GM12874 (cell line): ENCODE measurements at regions not wholly inside any gene's neighbourhood (a gene's known extent, or its start where the extent isn't known, plus 50 kb on each side); places are given as distances from the start of the nearest gene placed in this dataset.

ENCODE experiments used
- CTCF ChIP-seq: IDR thresholded peaks from 2 replicates; pipeline ENCODE4 v1.5.1; 2011; ENCODE audit warnings: low read depth, mild to moderate bottlenecking, control low read depth, low read length, moderate library complexity; ENCODE audit not compliant: insufficient read depth

GRCh38 chr21:43358940-43359822 lies 67.8 kb downstream of the SIK1 start:
- no peak for TF ChIP-seq CTCF

GRCh38 chr21:43357715-43358430 lies 69.1 kb downstream of the SIK1 start:
- no peak for TF ChIP-seq CTCF

- TF ChIP-seq CTCF, result peak; percentile 61
Observed at GRCh38 chr21:43355925-43356289, 71.0 kb downstream of the SIK1 start.

- TF ChIP-seq CTCF, result no peak
Observed at GRCh38 chr21:43355266-43355924, 71.5 kb downstream of the SIK1 start.

GRCh38 chr21:43354666-43355065 lies 72.3 kb downstream of the SIK1 start:
- no peak for TF ChIP-seq CTCF

GRCh38 chr21:43354026-43354420 lies 72.9 kb downstream of the SIK1 start:
- TF ChIP-seq CTCF, result no peak
